NAMALWA (cell line): ENCODE measurements at regions not wholly inside any gene's neighbourhood (a gene's known extent, or its start where the extent isn't known, plus 50 kb on each side); places are given as distances from the start of the nearest gene placed in this dataset.

Experiments used
- DNase-seq: peaks from one replicate; pipeline ENCODE4 v3.0.0-alpha.2; 2015; ENCODE audit warnings: low spot score

DNA sequence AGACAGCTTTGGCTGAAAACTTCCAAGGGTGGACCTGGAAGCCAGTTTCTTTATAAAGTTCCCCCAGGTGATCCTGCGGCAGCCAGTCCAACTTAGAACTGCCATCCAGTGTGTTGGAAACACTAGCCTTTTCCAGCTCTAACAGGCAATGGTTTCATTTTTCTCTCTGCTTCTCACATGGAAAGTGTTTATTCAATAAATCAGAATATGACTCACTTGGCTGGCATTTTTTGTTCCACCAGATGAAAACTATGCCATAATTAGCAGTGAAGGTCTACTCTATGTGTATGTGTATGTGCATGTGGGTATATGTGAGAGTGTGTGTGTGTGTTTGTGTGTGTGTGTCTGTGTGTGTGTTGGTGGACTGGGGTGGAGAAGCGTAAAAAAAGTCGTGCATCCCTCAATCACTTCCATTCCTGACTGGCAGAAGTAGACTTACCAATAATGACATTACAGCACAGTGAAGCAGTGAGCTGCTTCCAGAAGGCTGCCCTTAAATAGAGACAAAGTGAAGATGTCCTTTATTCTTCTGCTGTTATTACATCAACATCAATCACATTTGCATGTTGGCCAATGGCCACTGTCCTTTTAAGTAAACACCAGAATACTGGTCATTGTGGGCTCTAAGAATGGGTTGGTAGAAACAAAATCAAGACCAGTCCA is 90.9 kb upstream of the SETBP1 start:
- no peak for DNase-seq

DNA sequence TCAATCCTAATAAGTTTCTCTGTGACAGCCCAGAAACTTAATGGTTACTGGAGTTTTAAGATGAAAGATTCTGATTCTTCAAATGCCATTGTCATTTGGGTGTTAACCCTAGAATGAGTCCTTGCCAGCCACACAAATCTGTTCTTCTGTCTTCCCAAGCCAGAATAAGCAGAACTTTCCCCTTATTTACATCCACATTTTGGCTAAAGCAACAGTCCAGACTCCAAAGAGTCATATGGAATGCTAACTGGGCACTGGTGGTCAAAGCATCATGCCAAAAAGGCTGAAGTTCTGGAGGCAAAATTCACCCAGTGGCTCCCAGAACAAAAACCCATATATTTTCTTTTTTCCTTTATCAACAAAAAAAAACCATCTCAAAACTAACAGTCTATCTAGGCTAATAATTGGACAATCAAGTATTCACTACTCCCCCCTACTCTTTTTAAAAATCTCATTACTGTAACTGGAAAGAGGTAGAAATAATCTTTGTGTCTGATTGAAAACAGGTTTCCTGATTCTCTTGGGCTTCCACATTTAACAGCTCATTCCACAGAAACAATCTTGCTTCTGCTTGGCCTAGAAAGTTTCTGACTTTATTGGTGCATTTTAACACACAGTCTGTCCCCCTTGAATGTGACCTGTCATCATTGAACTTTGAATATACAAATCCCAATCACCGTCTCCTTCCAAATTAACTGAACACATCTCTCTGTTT is 89.6 kb upstream of the SETBP1 start:
- DNase-seq: no peak

DNA sequence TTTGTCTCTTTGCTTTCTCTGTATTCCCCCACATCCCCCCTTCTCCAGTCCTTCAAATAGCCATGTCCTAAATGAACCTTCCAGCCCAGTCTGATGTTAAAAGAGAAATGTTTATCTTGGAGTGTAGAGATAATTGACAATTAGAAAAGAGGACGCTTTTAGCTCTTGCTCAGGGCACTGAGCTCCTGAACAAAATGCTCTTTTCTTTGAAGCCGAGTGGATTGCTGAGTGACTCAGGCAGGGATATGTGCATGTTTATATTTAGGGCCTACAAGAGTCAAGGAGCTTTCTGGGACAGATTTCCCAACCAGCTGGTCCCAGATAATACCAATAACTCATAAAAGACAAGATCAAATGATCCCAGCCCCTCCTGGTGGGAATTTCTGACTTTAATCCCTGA is 88.0 kb upstream of the SETBP1 start:
- no peak for DNase-seq

DNA sequence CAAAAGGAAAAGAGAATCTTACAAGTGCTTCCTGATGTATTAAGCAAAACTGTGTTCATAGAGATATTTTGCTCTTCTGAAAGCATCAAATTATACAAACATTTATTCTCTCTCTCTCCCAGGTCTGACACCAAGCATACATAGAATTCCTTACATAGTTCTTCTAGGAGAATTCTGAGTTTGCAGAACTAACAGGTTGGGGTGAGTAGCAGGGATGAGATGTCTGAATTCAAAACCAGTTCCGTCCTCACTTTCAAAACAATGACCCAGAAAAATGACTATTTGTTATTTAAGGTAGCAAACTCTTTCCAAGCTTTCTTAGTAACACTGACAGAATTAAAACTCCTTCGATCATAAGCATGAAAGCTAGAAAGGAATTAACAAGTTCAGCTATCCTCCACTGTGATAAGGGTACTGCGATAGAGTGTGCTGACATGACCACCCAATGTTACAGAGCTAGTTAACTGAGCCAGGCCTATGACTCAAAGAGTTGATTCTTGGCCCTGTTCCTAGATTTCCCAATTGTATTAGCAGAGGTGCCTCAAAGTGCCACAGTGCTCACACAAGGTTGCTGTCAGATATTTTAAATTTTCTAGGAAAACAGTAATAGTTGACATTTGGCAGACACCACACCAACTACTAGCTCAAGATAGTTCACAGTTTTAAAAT is 85.8 kb upstream of the SETBP1 start:
- no peak for DNase-seq

DNA sequence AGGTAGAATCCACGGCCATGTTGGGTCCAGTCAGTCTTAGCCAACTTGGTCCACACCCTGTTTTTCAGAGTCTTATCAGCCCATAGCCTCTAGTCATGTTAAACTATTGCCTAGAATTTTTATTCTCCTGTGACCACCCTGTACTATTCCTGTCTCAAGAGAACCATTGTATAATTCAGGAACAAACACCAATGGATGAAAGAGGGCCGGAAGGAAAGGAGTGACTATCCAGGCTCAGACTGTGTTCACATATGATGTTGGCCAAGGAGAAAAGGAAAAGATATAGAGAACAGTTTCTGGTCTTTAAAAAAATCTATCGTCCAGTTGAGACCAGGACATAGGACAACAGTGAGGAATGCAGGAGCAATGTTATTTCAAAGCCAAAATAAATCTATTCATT is 82.9 kb upstream of the SETBP1 start:
- DNase-seq: no peak

DNA sequence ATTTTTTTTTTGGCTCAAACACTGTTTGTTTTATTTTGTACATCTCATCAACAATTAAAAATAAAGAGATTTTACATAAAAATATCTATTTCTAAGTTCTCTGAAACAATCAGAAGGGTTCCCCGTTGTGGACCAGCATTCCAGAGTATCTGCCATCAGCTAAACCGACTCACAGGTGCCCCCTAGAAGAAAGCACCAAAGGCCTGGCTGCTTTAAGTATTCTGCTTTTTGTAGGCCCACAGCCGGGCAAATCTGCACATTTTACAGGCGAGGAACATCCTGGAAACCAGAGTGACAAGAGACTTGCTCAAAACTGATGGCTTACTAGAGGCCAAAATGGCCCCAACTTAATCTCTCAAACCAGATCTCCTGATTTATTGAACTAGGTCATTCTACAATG is 82.2 kb upstream of the SETBP1 start:
- peak; percentile 3 for DNase-seq

DNA sequence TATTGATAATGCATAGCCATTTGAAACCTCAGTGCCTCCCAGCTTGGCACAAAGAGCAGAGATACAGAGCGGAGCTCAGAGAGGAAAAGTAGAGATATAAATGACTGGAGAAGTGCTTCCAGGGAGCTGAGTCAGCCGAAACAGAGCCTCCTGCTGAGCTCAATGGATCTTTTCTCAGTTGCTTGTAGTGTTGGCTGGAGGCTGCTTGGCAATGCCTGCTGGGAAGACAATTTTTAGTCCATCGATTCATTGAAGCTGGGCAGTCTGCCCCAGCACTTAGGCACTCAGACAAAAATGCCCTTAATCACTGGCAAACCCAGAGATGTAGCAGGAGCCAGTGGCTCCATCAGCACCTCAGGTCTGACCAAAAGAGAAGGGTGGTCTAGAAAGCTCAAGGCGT is 81.3 kb upstream of the SETBP1 start:
- DNase-seq: no peak

DNA sequence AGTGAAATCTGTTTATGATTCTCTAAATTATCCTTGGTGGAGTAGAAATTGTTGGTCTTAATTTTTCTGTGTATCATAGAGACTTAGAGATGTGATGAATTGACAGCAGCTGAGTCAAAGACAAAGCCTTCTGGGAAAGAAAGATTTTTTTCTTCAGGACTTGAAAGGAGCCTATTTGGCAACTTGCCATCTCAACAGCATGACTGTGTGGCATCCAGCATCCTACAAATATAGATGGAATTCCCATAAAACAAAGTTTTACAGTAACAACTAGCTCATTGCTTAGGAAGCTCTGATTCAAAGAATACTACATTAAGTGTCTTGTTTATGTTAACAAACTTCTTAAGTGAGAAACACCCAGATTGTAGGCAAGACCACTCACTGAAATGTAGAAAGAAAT is 79.2 kb upstream of the SETBP1 start:
- DNase-seq: no peak

DNA sequence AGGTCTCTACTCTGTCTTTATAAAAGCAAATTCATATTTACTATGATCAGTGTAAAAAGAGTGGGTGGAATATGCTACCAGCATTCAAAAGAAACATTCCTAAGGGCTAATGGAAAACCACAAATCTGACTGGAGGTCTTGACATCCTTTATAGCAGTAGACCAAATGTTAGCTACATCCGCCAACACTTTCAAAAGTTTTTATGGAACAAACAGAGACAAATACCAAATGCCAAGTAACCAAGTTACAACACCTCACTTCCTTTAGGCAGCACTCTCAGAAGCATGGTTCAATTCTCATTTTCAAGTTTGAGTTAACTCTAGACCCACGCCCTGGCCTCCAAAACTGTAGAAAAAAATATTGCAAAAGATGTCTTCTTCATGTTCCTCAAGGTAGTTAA is 78.3 kb upstream of the SETBP1 start:
- no peak for DNase-seq

DNA sequence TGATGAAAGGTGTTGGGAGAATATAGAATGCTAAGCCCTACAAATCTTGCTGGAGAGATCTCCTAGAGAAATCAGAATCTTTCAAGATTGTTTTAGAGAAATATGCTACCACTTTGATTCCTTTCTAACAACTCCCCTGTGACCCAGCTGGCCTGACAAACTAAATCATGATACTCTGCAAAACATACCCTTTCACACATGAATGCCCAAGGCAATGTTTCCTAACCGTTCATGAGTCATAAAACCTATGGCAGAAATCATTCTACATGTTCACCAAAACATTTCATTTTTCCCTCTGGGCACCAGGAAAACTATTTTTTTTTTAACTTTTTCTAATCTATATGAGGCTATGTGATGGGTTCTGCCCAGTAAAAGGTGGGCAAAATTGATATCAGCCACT is 77.8 kb upstream of the SETBP1 start:
- DNase-seq: peak; percentile 21

DNA sequence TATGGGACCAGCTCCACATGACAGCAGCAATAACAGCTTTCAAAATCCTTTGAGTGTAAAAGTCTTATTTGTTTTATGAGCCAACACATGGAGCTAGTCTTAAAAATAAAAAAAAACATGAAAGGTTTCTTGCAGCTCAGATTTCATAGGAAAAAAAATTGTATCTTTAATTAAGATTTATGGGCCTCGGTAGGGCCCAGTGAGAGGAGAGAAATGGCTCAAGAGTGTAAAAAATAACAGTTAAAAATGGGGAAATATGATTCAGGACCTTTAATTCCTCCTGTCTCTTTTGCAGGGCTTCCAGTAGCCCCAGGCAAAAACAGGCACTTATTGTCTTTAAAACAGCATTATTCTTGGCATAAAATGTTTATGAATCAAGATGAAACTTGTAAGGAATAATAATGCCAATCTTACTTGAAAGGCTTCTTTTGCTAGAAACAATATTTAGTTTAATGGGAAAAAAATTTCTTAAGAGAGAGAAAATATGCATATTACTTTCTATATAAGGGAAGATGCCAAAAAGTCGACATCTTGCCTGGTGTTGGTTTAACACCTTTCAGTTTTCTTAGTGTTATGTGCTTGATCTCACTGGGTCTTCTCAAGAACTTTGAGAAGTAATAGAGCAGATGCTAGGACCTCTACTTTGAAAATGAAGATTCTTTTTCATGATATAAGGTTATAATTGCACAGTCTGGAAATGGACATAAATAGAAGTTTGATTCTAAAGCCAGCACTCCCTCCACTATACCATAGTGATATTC is 71.3 kb upstream of the SETBP1 start:
- no peak for DNase-seq

DNA sequence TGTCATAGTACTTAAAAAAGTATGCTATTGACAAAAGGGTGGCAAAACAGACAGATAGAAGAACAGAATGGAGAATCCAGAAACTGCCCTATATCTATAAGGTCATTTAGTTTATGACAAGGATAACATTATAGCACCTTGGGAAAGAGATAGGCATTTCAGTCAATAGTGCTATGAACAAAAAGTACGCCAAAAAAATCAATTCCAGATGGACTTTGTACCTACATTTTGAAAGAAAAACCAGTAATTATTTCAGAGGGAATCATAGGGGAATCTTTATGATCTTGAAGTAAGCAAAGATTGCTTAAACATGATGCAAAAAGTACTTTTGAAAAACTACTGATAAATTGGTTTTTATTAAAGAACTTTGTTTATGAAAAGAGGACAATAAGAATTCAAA is 59.9 kb upstream of the SETBP1 start:
- no peak for DNase-seq

DNA sequence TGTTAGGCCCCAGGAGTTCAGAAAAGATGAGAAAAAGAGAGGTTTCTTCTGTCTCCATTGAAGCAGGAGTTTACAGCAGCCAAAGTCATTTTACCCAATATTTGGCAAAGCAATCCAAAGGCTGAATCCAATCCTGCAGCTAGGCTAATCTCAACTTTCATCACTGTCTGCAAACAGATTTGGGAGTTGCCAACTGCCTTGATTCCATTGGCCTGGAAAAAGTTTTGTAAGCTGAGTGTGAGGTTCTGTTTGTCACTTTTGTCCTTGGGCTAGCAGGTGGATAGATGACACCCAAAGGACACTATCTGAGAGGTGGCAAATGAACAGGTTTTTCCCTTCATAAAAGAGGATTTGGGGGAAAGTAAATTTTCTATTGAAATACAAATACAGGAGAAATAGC is 56.6 kb upstream of the SETBP1 start:
- no peak for DNase-seq

DNA sequence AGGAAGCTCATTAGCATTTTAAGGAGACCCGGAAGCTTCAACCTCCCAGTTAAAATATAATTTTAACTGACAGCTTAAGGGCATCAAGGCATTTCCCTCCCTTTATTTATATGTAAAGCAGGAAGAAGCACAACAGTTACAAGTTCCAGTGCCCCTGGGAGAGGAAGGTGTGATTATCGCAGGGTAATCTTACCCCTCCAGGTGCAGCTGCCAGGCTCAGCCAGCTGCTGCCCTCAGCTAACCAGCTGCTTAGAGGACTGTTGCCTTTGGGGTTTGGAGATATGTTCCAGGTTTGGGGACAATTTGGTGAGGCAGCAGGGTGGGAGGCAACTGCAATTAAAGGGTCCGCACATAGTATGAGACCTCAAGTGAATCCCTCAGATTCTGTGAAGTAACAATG is 55.3 kb upstream of the SETBP1 start:
- DNase-seq: no peak

DNA sequence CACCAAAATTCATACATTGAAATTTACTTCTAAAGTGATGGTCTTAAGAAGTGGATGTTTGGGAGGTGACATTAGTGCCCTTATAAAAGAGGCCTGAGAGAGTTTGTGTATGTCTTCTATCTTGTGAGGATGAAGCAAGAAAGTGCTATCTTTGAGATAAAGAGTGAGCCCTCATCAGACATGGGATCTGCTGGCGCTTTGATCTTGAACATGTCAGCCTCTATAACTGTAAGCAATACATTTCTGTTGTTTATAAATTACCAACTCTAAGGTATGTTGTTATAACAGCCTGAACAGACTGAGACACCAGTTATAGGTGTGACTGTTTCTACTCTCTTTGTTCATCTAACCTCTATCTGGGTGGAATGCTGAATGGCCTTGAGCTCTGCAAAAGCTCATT is 54.5 kb upstream of the SETBP1 start:
- DNase-seq: no peak

DNA sequence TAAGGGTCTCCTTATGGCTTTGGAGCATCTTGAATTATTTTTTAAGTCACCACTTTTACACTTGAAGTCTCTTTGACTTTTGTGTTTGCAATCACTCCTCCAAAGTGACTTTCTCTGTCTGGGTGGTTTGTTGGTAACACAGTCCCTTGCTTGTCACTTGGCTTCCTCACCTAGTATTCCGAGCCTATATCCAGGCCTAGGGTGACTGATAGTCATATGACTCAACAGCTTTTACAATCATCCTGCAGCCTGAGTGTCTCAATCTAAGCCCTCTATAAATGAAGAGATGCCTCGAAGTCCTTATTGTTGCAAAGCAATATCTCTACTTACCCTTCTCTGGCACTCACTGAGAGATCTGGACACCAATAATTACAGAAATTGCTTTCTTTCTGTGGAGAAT is 53.9 kb upstream of the SETBP1 start:
- no peak for DNase-seq

DNA sequence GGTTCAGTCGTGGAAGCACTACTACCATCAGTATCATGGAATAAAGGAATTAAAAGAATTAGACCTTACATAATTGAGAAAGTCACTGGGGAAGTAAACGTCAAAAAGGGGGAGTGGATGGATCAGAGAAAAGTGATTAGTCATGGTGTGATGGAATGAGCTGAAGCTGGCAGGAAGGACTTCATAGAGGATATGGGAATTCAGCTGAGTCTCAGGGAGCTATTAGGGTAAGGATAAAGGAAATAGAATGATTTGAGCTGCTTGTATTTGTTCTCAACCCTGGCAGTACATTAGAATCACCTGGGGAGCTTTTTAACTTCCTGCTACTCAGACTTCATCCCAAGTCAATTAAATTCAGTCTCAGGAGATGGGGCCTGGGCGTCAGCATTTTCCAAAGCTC is 53.4 kb upstream of the SETBP1 start:
- DNase-seq: no peak

DNA sequence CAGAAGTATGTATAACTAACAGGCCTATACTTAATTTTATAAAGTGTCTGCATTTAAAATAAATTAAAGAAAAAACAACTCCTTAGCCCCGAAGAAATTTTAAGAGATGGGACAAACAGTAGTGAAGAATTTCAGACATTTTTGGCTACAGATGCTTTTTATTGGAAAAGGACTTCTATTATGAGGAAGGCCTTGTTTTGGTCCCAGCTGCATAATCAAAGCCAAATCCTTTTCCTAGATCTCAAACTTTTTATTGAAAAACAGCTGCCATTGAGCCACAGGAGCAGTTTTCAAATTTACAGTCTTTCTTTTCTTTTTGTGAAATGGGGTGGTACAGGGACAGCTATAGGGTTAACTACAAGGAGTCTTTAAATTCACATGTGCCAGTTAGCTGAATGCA is 51.3 kb upstream of the SETBP1 start:
- no peak for DNase-seq

DNA sequence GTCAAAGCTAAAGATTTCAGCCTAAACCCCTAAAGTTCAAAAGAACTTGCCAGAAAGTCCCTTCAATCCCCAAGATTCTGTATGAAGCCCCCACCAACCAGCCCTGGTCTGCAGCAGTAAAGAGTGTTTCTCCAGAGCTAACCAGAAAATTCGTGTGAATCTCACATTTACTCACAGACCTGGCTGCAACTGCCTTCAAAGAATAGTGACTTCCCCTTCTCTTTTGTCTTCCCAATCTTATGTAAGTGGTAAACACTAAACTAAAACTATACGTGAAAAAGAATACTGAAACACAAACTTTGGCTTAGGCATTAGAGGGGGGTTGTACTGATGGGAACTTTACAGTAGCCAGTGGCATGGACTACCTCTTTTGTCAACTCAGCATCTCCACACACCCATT is 50.6 kb upstream of the SETBP1 start:
- DNase-seq: no peak
